GM21515 (cell line): ENCODE measurements at regions not wholly inside any gene's neighbourhood (a gene's known extent, or its start where the extent isn't known, plus 50 kb on each side); places are given as distances from the start of the nearest gene placed in this dataset.
"Not testable (repeated sequence)": the region's sequence is repeated elsewhere in the genome, so short reads cannot be mapped to it uniquely, and the experiment has no call there.

Source experiments
- ATAC-seq: cut with Tn5 transposase; IDR thresholded peaks from one replicate; pipeline ENCODE4 v1.9.1; 2021; ENCODE audit not compliant: unreplicated experiment

GRCh38 chr2:225916692-225917091, 517.2 kb downstream of the NYAP2 start:
- ATAC-seq, result no peak

- ATAC-seq, result no peak
These were observed 511.5 kb downstream of the NYAP2 start for GRCh38 chr2:225911019-225911418.

GRCh38 chr2:225895126-225895525, 495.6 kb downstream of the NYAP2 start:
- no peak for ATAC-seq

- ATAC-seq, result no peak
These were observed 494.9 kb downstream of the NYAP2 start for GRCh38 chr2:225894236-225894980.

- no peak for ATAC-seq
These were observed 493.6 kb downstream of the NYAP2 start for GRCh38 chr2:225893151-225893550.

- no peak for ATAC-seq
These were observed 492.3 kb downstream of the NYAP2 start for GRCh38 chr2:225891771-225892170.

GRCh38 chr2:225891013-225891412, 491.5 kb downstream of the NYAP2 start:
- ATAC-seq, result no peak

- ATAC-seq, result peak; percentile 91
These were observed 489.9 kb downstream of the NYAP2 start for GRCh38 chr2:225889452-225889851.

GRCh38 chr2:225867071-225867470, 467.6 kb downstream of the NYAP2 start:
- no peak for ATAC-seq

GRCh38 chr2:225865468-225865867, 466.0 kb downstream of the NYAP2 start:
- no peak for ATAC-seq

- ATAC-seq, result no peak
These were observed 464.9 kb downstream of the NYAP2 start for GRCh38 chr2:225864394-225864793.

GRCh38 chr2:225842939-225843338, 443.4 kb downstream of the NYAP2 start:
- ATAC-seq, result no peak

- no peak for ATAC-seq
These were observed 441.8 kb downstream of the NYAP2 start for GRCh38 chr2:225841314-225841713.

GRCh38 chr2:225837328-225837727, 437.8 kb downstream of the NYAP2 start:
- ATAC-seq, result no peak

GRCh38 chr2:225824748-225825449, 425.4 kb downstream of the NYAP2 start:
- no peak for ATAC-seq

GRCh38 chr2:225821351-225821750, 421.8 kb downstream of the NYAP2 start:
- ATAC-seq, result no peak

GRCh38 chr2:225820826-225821225, 421.3 kb downstream of the NYAP2 start:
- no peak for ATAC-seq

GRCh38 chr2:225814554-225814953, 415.0 kb downstream of the NYAP2 start:
- ATAC-seq, result no peak

GRCh38 chr2:225806105-225806504, 406.6 kb downstream of the NYAP2 start:
- no peak for ATAC-seq

- not testable (repeated sequence) for ATAC-seq
These were observed 402.6 kb downstream of the NYAP2 start for GRCh38 chr2:225802076-225802475.

- ATAC-seq, result no peak
These were observed 397.9 kb downstream of the NYAP2 start for GRCh38 chr2:225797394-225797793.

GRCh38 chr2:225794652-225795400, 395.3 kb downstream of the NYAP2 start:
- ATAC-seq, result no peak
